ENCODE measurements at regions not wholly inside any gene's neighbourhood (a gene's known extent, or its start where the extent isn't known, plus 50 kb on each side); places are given as distances from the start of the nearest gene placed in this dataset.

DNA sequence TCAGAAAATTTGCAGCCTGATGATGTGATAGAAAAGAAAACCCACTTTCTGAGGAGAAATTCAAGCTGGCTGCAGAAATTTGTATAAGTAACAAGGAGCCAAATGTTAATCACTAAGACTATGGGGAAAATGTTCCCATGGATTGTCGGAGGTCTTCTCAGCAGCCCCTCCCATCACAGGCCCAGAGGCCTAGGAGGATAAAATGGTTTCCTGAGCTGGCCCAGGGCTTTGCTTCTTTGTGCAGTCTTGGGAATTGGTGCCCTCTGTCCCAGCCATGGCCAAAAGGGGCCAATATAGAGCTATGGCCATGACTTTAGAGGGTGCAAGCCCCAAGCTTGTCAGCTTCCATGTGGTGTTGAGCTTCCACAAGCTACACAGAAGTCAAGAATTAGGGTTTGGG, 335.9 kb downstream of the ATP23 start:
- peak; percentile 11 for DNase-seq (ENCODE audit: unreplicated experiment)
- TF ChIP-seq CTCF (IDR thresholded peaks at IDR 0.05; ENCODE audit: unreplicated experiment), result no peak
- ChIA-PET POLR2A (interaction anchor here (0.9 kb wide), 1 partner anchor 10 kb away, joined by 3 read pairs; no protein-coding TSS in a partner anchor), CTCF (no interaction called here)
- peaks cover 6% of the 10 kb centered on the region for H3K9me3 Mint-ChIP-seq (ENCODE audit: unreplicated experiment)
- H3K4me3 Mint-ChIP-seq (ENCODE audit: unreplicated experiment), result no peak overlapping the region
- H3K27me3 Mint-ChIP-seq (ENCODE audit: insufficient read depth, unreplicated experiment), result no peaks in the 10 kb centered on the region
- no TSS peak for BruUV-seq (replicated peaks)
- H3K36me3 Mint-ChIP-seq (ENCODE audit: insufficient read depth, unreplicated experiment), result no peaks in the 10 kb centered on the region
- intact Hi-C loops (cut with micrococcal nuclease), result no loop called here
- no peaks in the 10 kb centered on the region for H3K4me1 Mint-ChIP-seq (ENCODE audit: insufficient read depth, unreplicated experiment)
- H3K27ac Mint-ChIP-seq (ENCODE audit: low read depth, unreplicated experiment), result no peak overlapping the region

DNA sequence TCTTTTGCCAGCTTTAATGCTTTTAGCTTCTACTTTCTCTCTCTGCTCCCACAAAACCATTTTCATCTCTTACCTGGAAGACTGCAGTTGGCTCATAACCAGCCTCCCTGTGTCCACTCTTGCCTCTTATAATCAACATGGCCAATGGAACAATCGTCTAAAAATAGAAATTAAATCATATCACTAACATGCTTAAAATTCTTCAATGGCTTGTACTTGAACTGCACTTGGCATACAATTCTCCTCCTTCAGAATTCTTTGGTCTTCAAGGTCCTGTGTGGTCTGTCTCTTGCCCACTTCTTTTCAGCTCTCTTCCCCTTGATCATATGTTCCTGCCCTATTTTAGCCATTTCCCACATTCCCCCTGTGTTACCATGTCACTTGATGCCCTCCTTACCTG, 342.2 kb downstream of the ATP23 start:
- Mint-ChIP-seq H3K27me3 (ENCODE audit: insufficient read depth, unreplicated experiment) (no peaks in the 10 kb centered on the region), H3K9me3 (ENCODE audit: unreplicated experiment) (no peaks in the 10 kb centered on the region), H3K27ac (ENCODE audit: low read depth, unreplicated experiment) (peak overlapping the region; percentile 1), H3K4me3 (ENCODE audit: unreplicated experiment) (no peak overlapping the region), H3K4me1 (ENCODE audit: insufficient read depth, unreplicated experiment) (no peaks in the 10 kb centered on the region), H3K36me3 (ENCODE audit: insufficient read depth, unreplicated experiment) (no peaks in the 10 kb centered on the region)
- intact Hi-C loops (cut with micrococcal nuclease), result no loop called here
- CTCF ChIA-PET, result no interaction called here
- no peak for DNase-seq (ENCODE audit: unreplicated experiment)
- no TSS peak for BruUV-seq (replicated peaks)
- POLR2A ChIA-PET, result interaction anchor here (0.9 kb wide), 1 partner anchor 12 kb away, joined by 5 read pairs; no protein-coding TSS in a partner anchor
- no peak for TF ChIP-seq CTCF (IDR thresholded peaks at IDR 0.05; ENCODE audit: unreplicated experiment)

GRCh38 chr12:58285551-58285950, 344.2 kb downstream of the ATP23 start:
- intact Hi-C loops (cut with micrococcal nuclease), result no loop called here
- Mint-ChIP-seq H3K9me3 (ENCODE audit: unreplicated experiment) (no peaks in the 10 kb centered on the region), H3K36me3 (ENCODE audit: insufficient read depth, unreplicated experiment) (no peaks in the 10 kb centered on the region), H3K27me3 (ENCODE audit: insufficient read depth, unreplicated experiment) (no peaks in the 10 kb centered on the region), H3K4me1 (ENCODE audit: insufficient read depth, unreplicated experiment) (no peaks in the 10 kb centered on the region), H3K27ac (ENCODE audit: low read depth, unreplicated experiment) (no peak overlapping the region), H3K4me3 (ENCODE audit: unreplicated experiment) (no peak overlapping the region)
- no peak for DNase-seq (ENCODE audit: unreplicated experiment)
- no TSS peak for BruUV-seq (replicated peaks)
- TF ChIP-seq CTCF (IDR thresholded peaks at IDR 0.05; ENCODE audit: unreplicated experiment), result no peak
- POLR2A ChIA-PET, result no interaction called here
- CTCF ChIA-PET, result interaction anchor here (0.6 kb wide), 1 partner anchor 11 kb away, joined by 3 read pairs; no protein-coding TSS in a partner anchor

DNA sequence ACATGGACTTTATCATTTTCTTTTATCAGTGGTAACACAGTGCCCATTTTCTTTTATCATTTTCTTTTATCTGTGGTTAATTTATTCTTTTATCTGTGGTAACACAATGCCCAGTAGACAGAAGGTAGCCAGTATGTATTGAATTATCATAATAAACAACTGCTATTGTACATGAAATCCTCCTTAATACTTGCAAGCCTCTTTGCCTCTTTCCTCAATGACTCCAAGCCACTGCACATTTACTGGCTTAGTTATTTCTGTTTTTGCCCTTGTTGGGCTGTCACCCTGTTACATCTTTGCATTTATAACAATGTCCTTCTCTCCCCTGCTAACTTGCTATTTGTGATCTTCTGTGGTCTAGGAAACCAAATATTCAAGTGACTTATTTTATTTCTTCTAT, 345.0 kb downstream of the ATP23 start:
- Mint-ChIP-seq H3K27ac (ENCODE audit: low read depth, unreplicated experiment) (no peak overlapping the region), H3K9me3 (ENCODE audit: unreplicated experiment) (no peaks in the 10 kb centered on the region), H3K4me3 (ENCODE audit: unreplicated experiment) (no peak overlapping the region), H3K4me1 (ENCODE audit: insufficient read depth, unreplicated experiment) (no peaks in the 10 kb centered on the region), H3K36me3 (ENCODE audit: insufficient read depth, unreplicated experiment) (no peaks in the 10 kb centered on the region), H3K27me3 (ENCODE audit: insufficient read depth, unreplicated experiment) (no peaks in the 10 kb centered on the region)
- no peak for TF ChIP-seq CTCF (IDR thresholded peaks at IDR 0.05; ENCODE audit: unreplicated experiment)
- ChIA-PET CTCF (interaction anchor here (0.6 to 0.7 kb wide), 2 partner anchors 11 to 74 kb away, joined by 3 to 5 read pairs; no protein-coding TSS in a partner anchor), POLR2A (no interaction called here)
- BruUV-seq (replicated peaks), result no TSS peak
- no peak for DNase-seq (ENCODE audit: unreplicated experiment)
- intact Hi-C loops (cut with micrococcal nuclease), result no loop called here

Data from MCF 10A (cell line).